Fibroblast of lung (primary cell): ENCODE measurements at regions not wholly inside any gene's neighbourhood (a gene's known extent, or its start where the extent isn't known, plus 50 kb on each side); places are given as distances from the start of the nearest gene placed in this dataset.

Experiments used
- CTCF ChIP-seq, 2 donors: IDR thresholded peaks in 1 of 2; conservative IDR thresholded peaks in 1 of 2; 1 replicate in 1 of 2; 2 replicates in 1 of 2; pipeline ENCODE4 v1.5.1; 2011 to 2012; ENCODE audit warnings: low read length in 2 of 2, control low read depth in 1 of 2, inconsistent platforms in 1 of 2, low read depth in 1 of 2, mild to moderate bottlenecking in 1 of 2
- EZH2 ChIP-seq: IDR thresholded peaks from 2 replicates; pipeline ENCODE4 v1.5.1; 2012; ENCODE audit warnings: low read length, control low read depth, mild to moderate bottlenecking; ENCODE audit errors: missing control alignments

- TF ChIP-seq CTCF (conservative IDR thresholded peaks at IDR 0.05 in 1 of 2, IDR thresholded peaks at IDR 0.05 in 1 of 2; ENCODE audit: low read depth in 1 of 2, low read length in 2 of 2) (no peak), EZH2 (no peak)
Measured at GRCh38 chr21:21631961-21632360, 633.8 kb downstream of the NCAM2 start.
